Esophagus (tissue), 2 donors: ENCODE measurements at regions not wholly inside any gene's neighbourhood (a gene's known extent, or its start where the extent isn't known, plus 50 kb on each side); places are given as distances from the start of the nearest gene placed in this dataset.

Experiments used
- H3K27ac ChIP-seq, 2 donors: one replicate each; pipeline ENCODE4 v1.5.1; 2013; ENCODE audit warnings: low read depth in 2 of 2, mild to moderate bottlenecking in 2 of 2, inconsistent platforms in 1 of 2, low read length in 1 of 2, moderate library complexity in 1 of 2
- H3K27me3 ChIP-seq, 2 donors: one replicate each; pipeline ENCODE4 v1.6.1; 2013; ENCODE audit warnings: low read length in 2 of 2, control low read depth in 1 of 2, mild to moderate bottlenecking in 1 of 2; ENCODE audit not compliant: insufficient read depth in 2 of 2, control insufficient read depth in 1 of 2
- H3K36me3 ChIP-seq, 2 donors: one replicate each; pipeline ENCODE4 v1.6.1; 2013; ENCODE audit warnings: low read length in 1 of 2; ENCODE audit not compliant: control insufficient read depth in 2 of 2, insufficient read depth in 2 of 2
- H3K4me1 ChIP-seq, 2 donors: one replicate each; pipeline ENCODE4 v1.6.1; 2013; ENCODE audit warnings: low read length in 1 of 2; ENCODE audit not compliant: control insufficient read depth in 2 of 2, insufficient read depth in 2 of 2
- H3K4me3 ChIP-seq, 2 donors: one replicate each; pipeline ENCODE4 v1.5.1; 2013; ENCODE audit warnings: low read length in 2 of 2, mild to moderate bottlenecking in 2 of 2, low read depth in 1 of 2, moderate library complexity in 1 of 2
- H3K9me3 ChIP-seq, 2 donors: one replicate each; pipeline ENCODE4 v1.6.1; 2013; ENCODE audit warnings: mild to moderate bottlenecking in 2 of 2, low read depth in 1 of 2, low read length in 1 of 2, moderate library complexity in 1 of 2; ENCODE audit not compliant: control insufficient read depth in 2 of 2, insufficient read depth in 1 of 2
- WGBS, 2 donors: extraction: QIAGEN DNeasy Blood & Tissue Kit; methylation state at CpG; one replicate each; pipeline ENCODE4 v1.1.7; 2013; 5-methylcytosine and 5-hydroxymethylcytosine counted together
- donor health status: healthy with polysubstance abuse.
- donor health status: Bipolar disorder and iron deficiency.

- no peaks in the 10 kb centered on the region for H3K27me3 ChIP-seq
- H3K36me3 ChIP-seq = no peaks in the 10 kb centered on the region
- H3K9me3 ChIP-seq = peaks cover 0 to 4% of the 10 kb centered on the region in 2 donors
- H3K4me3 ChIP-seq = no peak overlapping the region
- H3K4me1 ChIP-seq = no peaks in the 10 kb centered on the region
- H3K27ac ChIP-seq = no peak overlapping the region
- 65 to 73% methylated on average over 4 of the region's 4 CpGs for WGBS, 2 donors
These were observed 59.0 kb upstream of the ZNF726 start for GRCh38 chr19:23855676-23856075.

GRCh38 chr19:23851966-23852365 lies 62.7 kb upstream of the ZNF726 start:
- Histone ChIP-seq H3K4me3 (no peak overlapping the region), H3K27ac (no peak overlapping the region), H3K36me3 (no peaks in the 10 kb centered on the region), H3K9me3 (peaks cover 2 to 4% of the 10 kb centered on the region in 2 donors), H3K27me3 (no peaks in the 10 kb centered on the region), H3K4me1 (no peaks in the 10 kb centered on the region)
- 76 to 84% methylated on average over 5 of the region's 5 CpGs for WGBS, 2 donors

DNA sequence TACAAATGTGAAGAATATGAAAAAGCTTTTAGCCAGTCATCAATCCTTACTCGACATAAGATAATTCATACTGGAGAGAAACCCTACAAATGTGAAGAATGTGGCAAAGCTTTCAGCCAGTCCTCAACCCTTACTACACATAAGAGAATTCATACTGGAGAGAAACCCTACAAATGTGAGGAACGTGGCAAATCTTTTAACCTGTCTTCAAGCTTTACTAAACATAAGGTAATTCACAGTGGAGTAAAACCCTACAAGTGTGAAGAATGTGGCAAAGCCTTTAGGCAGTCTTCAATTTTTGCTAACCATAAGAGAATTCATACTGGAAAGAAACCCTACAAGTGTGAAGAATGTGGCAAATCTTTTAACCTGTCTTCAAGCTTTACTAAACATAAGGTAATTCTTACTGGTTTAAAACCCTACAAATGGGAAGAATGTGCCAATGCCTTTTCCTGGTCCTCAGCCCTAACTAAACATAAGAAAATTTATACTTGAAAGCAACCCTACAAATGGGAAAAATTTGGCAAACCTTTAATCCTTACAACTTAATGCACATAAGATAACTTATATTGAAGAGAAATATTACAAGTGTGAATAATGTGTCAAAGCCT lies 74.1 kb upstream of the ZNF681 start:
- Histone ChIP-seq H3K27me3 (no peaks in the 10 kb centered on the region), H3K9me3 (peaks cover 0 to 5% of the 10 kb centered on the region in 2 donors), H3K27ac (no peak overlapping the region), H3K4me1 (no peaks in the 10 kb centered on the region), H3K4me3 (no peak overlapping the region), H3K36me3 (no peaks in the 10 kb centered on the region)
- WGBS, 2 donors = 67 to 85% methylated on average over 2 of the region's 2 CpGs

- H3K9me3 ChIP-seq = peaks cover 11 to 17% of the 10 kb centered on the region in 2 donors
- peaks cover 0 to 3% of the 10 kb centered on the region in 2 donors for H3K4me1 ChIP-seq
- no peak overlapping the region for H3K4me3 ChIP-seq
- H3K27ac ChIP-seq = peak overlapping the region; percentile 73 to 81
- 29 to 38% methylated on average over 2 of the region's 2 CpGs for WGBS, 2 donors
- no peaks in the 10 kb centered on the region for H3K36me3 ChIP-seq
- H3K27me3 ChIP-seq = no peaks in the 10 kb centered on the region
These were observed 65.3 kb upstream of the ZNF681 start for GRCh38 chr19:23823952-23824389.

GRCh38 chr19:23822735-23823134 lies 64.0 kb upstream of the ZNF681 start:
- H3K27ac ChIP-seq = peak overlapping the region; percentile 75 to 86

GRCh38 chr19:23817519-23817918 lies 58.8 kb upstream of the ZNF681 start:
- Histone ChIP-seq H3K27me3 (no peaks in the 10 kb centered on the region), H3K4me3 (no peak overlapping the region), H3K9me3 (peaks cover 5 to 6% of the 10 kb centered on the region in 2 donors), H3K36me3 (no peaks in the 10 kb centered on the region), H3K4me1 (peaks cover 0 to 3% of the 10 kb centered on the region in 2 donors), H3K27ac (no peak overlapping the region)
- 56 to 62% methylated on average over 4 of the region's 4 CpGs for WGBS, 2 donors

More at GRCh38 chr19:23822735-23823134, 64.0 kb upstream of the ZNF681 start:
- WGBS, 2 donors = 50 to 55% methylated on average over 1 of the region's 1 CpG
- peaks cover 0 to 3% of the 10 kb centered on the region in 2 donors for H3K4me1 ChIP-seq
- peaks cover 11 to 17% of the 10 kb centered on the region in 2 donors for H3K9me3 ChIP-seq
- no peaks in the 10 kb centered on the region for H3K27me3 ChIP-seq
- no peak overlapping the region for H3K4me3 ChIP-seq
- no peaks in the 10 kb centered on the region for H3K36me3 ChIP-seq

GRCh38 chr19:23810496-23810895 lies 51.8 kb upstream of the ZNF681 start:
- Histone ChIP-seq H3K4me1 (no peaks in the 10 kb centered on the region), H3K27ac (no peak overlapping the region), H3K36me3 (no peaks in the 10 kb centered on the region), H3K27me3 (no peaks in the 10 kb centered on the region), H3K4me3 (no peak overlapping the region), H3K9me3 (no peaks in the 10 kb centered on the region)
- 58 to 59% methylated on average over 3 of the region's 3 CpGs for WGBS, 2 donors
